IMR-90 (cell line): ENCODE measurements at regions not wholly inside any gene's neighbourhood (a gene's known extent, or its start where the extent isn't known, plus 50 kb on each side); places are given as distances from the start of the nearest gene placed in this dataset.

Source experiments
- ATAC-seq: fragments of 200-7000 bp; cut with Tn5 transposase; 2 replicates; pipeline ENCODE4 v1.9.1; 2020; ENCODE audit warnings: low read depth, mild to moderate bottlenecking, moderate library complexity
- BruUV-seq: library from RNA; stranded (reverse); fragments of 400-500 nt; replicated peaks from 2 replicates; lab custom pipeline; 2021; lab: Mats Ljungman, UMichigan
- CTCF ChIA-PET: fragments of 300-600 bp; formaldehyde crosslinking; extraction: SDS; loops from one replicate; lab custom pipeline; 2021; ENCODE audit warnings: antibody characterized with exemption; lab: Yijun Ruan, JAX
- POLR2A ChIA-PET: fragments of 300-600 bp; sonication (Branson Sonifier 250); formaldehyde crosslinking; loops from one replicate; lab custom pipeline; 2022; ENCODE audit warnings: antibody characterized with exemption; ENCODE audit not compliant: unreplicated experiment; lab: Charles Lee
- DNase-seq: peaks from one replicate; pipeline ENCODE4 v3.0.0; 2013
- H2AFZ ChIP-seq: replicated peaks from 2 replicates; pipeline ENCODE3; 2013; ENCODE audit warnings: low read length, mild to moderate bottlenecking; ENCODE audit not compliant: poor library complexity
- H2AK5ac ChIP-seq: 2 replicates; pipeline ENCODE4 v1.6.1; 2013; ENCODE audit warnings: low read depth, low read length, inconsistent platforms
- H2AK9ac ChIP-seq: replicated peaks from 2 replicates; pipeline ENCODE3; 2013; ENCODE audit warnings: mild to moderate bottlenecking, low read depth, low read length, moderate library complexity; ENCODE audit not compliant: poor library complexity
- H2BK120ac ChIP-seq: 2 replicates; pipeline ENCODE4 v1.6.1; 2013; ENCODE audit warnings: low read depth, low read length, inconsistent platforms
- H2BK15ac ChIP-seq: 3 replicates; pipeline ENCODE4 v1.6.1; 2013; ENCODE audit warnings: low read depth, low read length, inconsistent platforms
- H2BK20ac ChIP-seq: 2 replicates; pipeline ENCODE4 v1.6.1; 2013; ENCODE audit warnings: low read depth, mild to moderate bottlenecking, inconsistent platforms, low read length, moderate library complexity
- H2BK5ac ChIP-seq: 2 replicates; pipeline ENCODE4 v1.6.1; 2013; ENCODE audit warnings: mild to moderate bottlenecking, low read depth, low read length, inconsistent platforms; ENCODE audit not compliant: poor library complexity, severe bottlenecking
- H3K14ac ChIP-seq: replicated peaks from 2 replicates; pipeline ENCODE4 v1.6.1; 2013; ENCODE audit warnings: low read depth, low read length, inconsistent platforms
- H3K18ac ChIP-seq: 2 replicates; pipeline ENCODE4 v1.6.1; 2013; ENCODE audit warnings: low read depth, low read length, control low read depth
- H3K23ac ChIP-seq: 2 replicates; pipeline ENCODE4 v1.6.1; 2013; ENCODE audit warnings: low read depth, low read length, inconsistent platforms
- H3K27ac ChIP-seq: 2 replicates; pipeline ENCODE4 v1.5.1; 2013; ENCODE audit warnings: mild to moderate bottlenecking, control low read depth, low read length; ENCODE audit not compliant: insufficient read depth
- H3K27me3 ChIP-seq: 2 replicates; pipeline ENCODE4 v1.6.1; 2013; ENCODE audit warnings: low read length; ENCODE audit not compliant: control insufficient read depth, insufficient read depth
- H3K36me3 ChIP-seq: 2 replicates; pipeline ENCODE4 v1.6.1; 2013; ENCODE audit warnings: low read length, mixed read lengths; ENCODE audit not compliant: control insufficient read depth, insufficient read depth
- H3K4ac ChIP-seq: 2 replicates; pipeline ENCODE4 v1.6.1; 2013; ENCODE audit warnings: low read depth, low read length, inconsistent platforms
- H3K4me1 ChIP-seq: 2 replicates; pipeline ENCODE4 v1.6.1; 2013; ENCODE audit warnings: low read length, mixed read lengths; ENCODE audit not compliant: control insufficient read depth, insufficient read depth
- H3K4me2 ChIP-seq: 2 replicates; pipeline ENCODE4 v1.6.1; 2013; ENCODE audit warnings: low read depth, mild to moderate bottlenecking, control low read depth, low read length, moderate library complexity
- H3K4me3 ChIP-seq: 2 replicates; pipeline ENCODE4 v1.5.1; 2013; ENCODE audit warnings: low read depth, mild to moderate bottlenecking, control low read depth, low read length, moderate library complexity; ENCODE audit not compliant: insufficient read depth
- H3K56ac ChIP-seq: 2 replicates; pipeline ENCODE4 v1.6.1; 2013; ENCODE audit warnings: low read length, inconsistent platforms; ENCODE audit not compliant: insufficient read depth; ENCODE audit errors: extremely low read depth
- H3K79me1 ChIP-seq, 2 experiments: 2 replicates each; pipeline ENCODE4 v1.6.1; 2013; ENCODE audit warnings: low read length in 2 of 2, inconsistent platforms in 1 of 2, low read depth in 1 of 2
- H3K9ac ChIP-seq: 2 replicates; pipeline ENCODE4 v1.6.1; 2013; ENCODE audit warnings: low read depth, low read length, control low read depth
- H3K9me1 ChIP-seq: 2 replicates; pipeline ENCODE4 v1.6.1; 2013; ENCODE audit warnings: low read length, inconsistent platforms; ENCODE audit not compliant: insufficient read depth
- H3K9me3 ChIP-seq: 2 replicates; pipeline ENCODE4 v1.6.1; 2013; ENCODE audit warnings: low read length; ENCODE audit not compliant: control insufficient read depth, insufficient read depth
- H4K20me1 ChIP-seq: 2 replicates; pipeline ENCODE4 v1.6.1; 2013; ENCODE audit warnings: low read length, inconsistent platforms; ENCODE audit not compliant: insufficient read depth
- H4K5ac ChIP-seq: 2 replicates; pipeline ENCODE4 v1.6.1; 2013; ENCODE audit warnings: mild to moderate bottlenecking, low read depth, low read length, control low read depth
- H4K8ac ChIP-seq, 2 experiments: 2 replicates each; pipeline ENCODE4 v1.6.1; 2013; ENCODE audit warnings: low read depth in 2 of 2, low read length in 2 of 2, control low read depth in 1 of 2, inconsistent platforms in 1 of 2
- H4K91ac ChIP-seq: 2 replicates; pipeline ENCODE4 v1.6.1; 2013; ENCODE audit warnings: low read depth, low read length, inconsistent platforms; ENCODE audit not compliant: insufficient read depth
- FOS ChIP-seq: fragments of 150-350 bp; IDR thresholded peaks from 2 replicates; pipeline ENCODE4 v1.6.1; 2016; ENCODE audit warnings: low read depth, low read length
- MAFK ChIP-seq: IDR thresholded peaks from 2 replicates; pipeline ENCODE4 v1.6.1; 2012; ENCODE audit warnings: low read depth, low read length, improper control_type of control experiment
- WGBS, 2 experiments: methylation state at CpG; one replicate each; pipeline versions ENCODE4 v1.1.5 to v1.1.7; 2013; ENCODE audit warnings: missing lambda C conversion rate in 2 of 2; ENCODE audit not compliant: insufficient read length in 1 of 2; ENCODE audit errors: extremely low coverage in 2 of 2; 5-methylcytosine and 5-hydroxymethylcytosine counted together
- dilution Hi-C: fragments of 300-500 bp; cut with HindIII; formaldehyde crosslinking; loops from one replicate; pipeline ENCODE4 v1.14.3; 2018; ENCODE audit warnings: low sequenced_read_pairs; ENCODE audit not compliant: unreplicated experiment
- in situ Hi-C: fragments of 300-500 bp; cut with MboI; formaldehyde crosslinking; loops from 3 replicates; pipeline ENCODE4 v1.14.3; 2019; ENCODE audit warnings: low sequenced_read_pairs, inconsistent platforms, mixed read lengths
- intact Hi-C: fragments of 100-400 bp; cut with micrococcal nuclease; formaldehyde crosslinking; loops from 2 replicates; pipeline ENCODE4 v1.10.0; 2022

DNA sequence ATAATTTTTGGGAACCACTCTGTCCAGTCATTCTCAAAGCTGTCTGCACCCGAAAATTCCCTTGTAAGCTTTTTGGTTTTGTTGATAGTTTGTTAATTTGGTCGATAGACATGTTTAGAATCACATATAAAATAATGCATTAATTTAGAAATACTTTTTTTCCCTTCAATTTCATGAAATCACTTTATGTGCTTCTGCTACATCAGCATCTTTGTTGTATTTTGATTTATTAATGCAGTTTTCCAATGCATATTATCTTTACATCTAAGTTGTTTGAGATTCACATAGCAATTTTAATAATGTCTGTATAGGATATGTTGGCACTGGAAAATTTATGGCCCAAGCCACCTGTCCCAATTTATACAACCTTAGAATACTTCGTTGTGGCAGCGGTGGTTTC, 60.6 kb upstream of the SV2C start:
- Histone ChIP-seq H2AFZ (no peak overlapping the region), H4K5ac (no peak overlapping the region), H3K9me3 (peaks cover 2% of the 10 kb centered on the region; the same call in 1 of the 2 replicates), H2AK9ac (no peak overlapping the region), H3K23ac (no peak overlapping the region), H3K9me1 (no peaks in the 10 kb centered on the region), H2BK20ac (no peak overlapping the region), H3K4ac (no peak overlapping the region), H3K4me3 (no peak overlapping the region), H3K79me1 (no peaks in the 10 kb centered on the region), H3K27ac (no peak overlapping the region), H4K8ac (no peak overlapping the region), H2BK5ac (no peak overlapping the region), H3K9ac (no peak overlapping the region), H3K18ac (no peak overlapping the region), H4K91ac (no peak overlapping the region), H3K36me3 (no peaks in the 10 kb centered on the region), H3K56ac (no peak overlapping the region), H3K27me3 (no peaks in the 10 kb centered on the region), H3K14ac (no peak overlapping the region), H4K20me1 (no peaks in the 10 kb centered on the region), H2AK5ac (no peak overlapping the region), H3K4me1 (no peaks in the 10 kb centered on the region), H3K4me2 (no peak overlapping the region), H2BK15ac (no peak overlapping the region), H2BK120ac (no peak overlapping the region)
- DNase-seq: no peak
- intact Hi-C loops (no loop called here), in situ Hi-C loops (no loop called here), dilution Hi-C loops (no loop called here)
- ChIA-PET CTCF (no interaction called here), POLR2A (no interaction called here)
- BruUV-seq: no TSS peak
- ATAC-seq: no peak
- WGBS, 2 experiments: no CpG with 5 or more reads among the region's 4 CpGs
- TF ChIP-seq FOS (no peak), MAFK (peak; percentile 15; the same call in 1 of the 2 replicates)
